Vagina (tissue), 2 donors: ENCODE measurements at regions not wholly inside any gene's neighbourhood (a gene's known extent, or its start where the extent isn't known, plus 50 kb on each side); places are given as distances from the start of the nearest gene placed in this dataset.

ENCODE experiments used
- POLR2A ChIP-seq, 2 donors: fragments of 450-650 bp; IDR thresholded peaks; one replicate each; pipeline ENCODE4 v1.6.1; 2017; ENCODE audit warnings: antibody characterized with exemption in 2 of 2, mild to moderate bottlenecking in 2 of 2, moderate library complexity in 2 of 2
- POLR2AphosphoS5 ChIP-seq, 2 donors: sonication (generic); formaldehyde crosslinking; IDR thresholded peaks; one replicate each; pipeline ENCODE4 v1.9.0; 2017; ENCODE audit warnings: antibody characterized with exemption in 2 of 2, mild to moderate bottlenecking in 2 of 2, low read depth in 1 of 2; ENCODE audit not compliant: insufficient read depth in 1 of 2
- TF ChIP-seq, protein P1 (sequence below), 3 experiments: fragments of 450-650 bp in 2 of 3; fragments of 200-600 bp in 1 of 3; sonication (generic) in 1 of 3; IDR thresholded peaks; one replicate each; pipeline ENCODE4 v1.5.1; 2017 to 2019; ENCODE audit warnings: antibody characterized with exemption in 3 of 3, mild to moderate bottlenecking in 2 of 3, moderate library complexity in 2 of 3

- TF ChIP-seq, protein P1, sequence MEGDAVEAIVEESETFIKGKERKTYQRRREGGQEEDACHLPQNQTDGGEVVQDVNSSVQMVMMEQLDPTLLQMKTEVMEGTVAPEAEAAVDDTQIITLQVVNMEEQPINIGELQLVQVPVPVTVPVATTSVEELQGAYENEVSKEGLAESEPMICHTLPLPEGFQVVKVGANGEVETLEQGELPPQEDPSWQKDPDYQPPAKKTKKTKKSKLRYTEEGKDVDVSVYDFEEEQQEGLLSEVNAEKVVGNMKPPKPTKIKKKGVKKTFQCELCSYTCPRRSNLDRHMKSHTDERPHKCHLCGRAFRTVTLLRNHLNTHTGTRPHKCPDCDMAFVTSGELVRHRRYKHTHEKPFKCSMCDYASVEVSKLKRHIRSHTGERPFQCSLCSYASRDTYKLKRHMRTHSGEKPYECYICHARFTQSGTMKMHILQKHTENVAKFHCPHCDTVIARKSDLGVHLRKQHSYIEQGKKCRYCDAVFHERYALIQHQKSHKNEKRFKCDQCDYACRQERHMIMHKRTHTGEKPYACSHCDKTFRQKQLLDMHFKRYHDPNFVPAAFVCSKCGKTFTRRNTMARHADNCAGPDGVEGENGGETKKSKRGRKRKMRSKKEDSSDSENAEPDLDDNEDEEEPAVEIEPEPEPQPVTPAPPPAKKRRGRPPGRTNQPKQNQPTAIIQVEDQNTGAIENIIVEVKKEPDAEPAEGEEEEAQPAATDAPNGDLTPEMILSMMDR (IDR thresholded peaks at IDR 0.05), result no peak
- TF ChIP-seq POLR2AphosphoS5 (IDR thresholded peaks at IDR 0.05; ENCODE audit: insufficient read depth in 1 of 2, low read depth in 1 of 2), result no peak
- TF ChIP-seq POLR2A (IDR thresholded peaks at IDR 0.05), result no peak
Measured at GRCh38 chr13:31967155-31967554, 64.4 kb upstream of the FRY start.
